ENCODE measurements at regions not wholly inside any gene's neighbourhood (a gene's known extent, or its start where the extent isn't known, plus 50 kb on each side); places are given as distances from the start of the nearest gene placed in this dataset.

DNA sequence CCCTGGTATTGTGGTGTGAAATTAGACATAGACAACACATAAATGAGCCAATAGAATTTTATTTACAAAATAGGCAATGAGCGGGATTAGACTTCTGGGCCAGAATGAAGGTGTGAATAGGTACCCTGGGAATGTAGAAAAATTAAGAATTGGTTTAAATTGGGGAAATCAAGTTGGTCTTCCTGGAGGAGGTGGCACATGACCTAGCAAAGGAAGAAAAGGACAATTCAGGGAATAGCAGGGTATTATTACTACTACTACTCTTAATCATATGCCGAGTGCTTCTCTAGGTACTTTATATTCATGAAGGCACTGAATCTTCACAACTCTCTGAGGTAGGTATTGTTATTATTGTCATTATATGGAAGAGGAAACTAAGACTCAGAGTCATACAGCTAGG is 202.1 kb downstream of the LHFPL1 start:
- TF ChIP-seq, protein P1, sequence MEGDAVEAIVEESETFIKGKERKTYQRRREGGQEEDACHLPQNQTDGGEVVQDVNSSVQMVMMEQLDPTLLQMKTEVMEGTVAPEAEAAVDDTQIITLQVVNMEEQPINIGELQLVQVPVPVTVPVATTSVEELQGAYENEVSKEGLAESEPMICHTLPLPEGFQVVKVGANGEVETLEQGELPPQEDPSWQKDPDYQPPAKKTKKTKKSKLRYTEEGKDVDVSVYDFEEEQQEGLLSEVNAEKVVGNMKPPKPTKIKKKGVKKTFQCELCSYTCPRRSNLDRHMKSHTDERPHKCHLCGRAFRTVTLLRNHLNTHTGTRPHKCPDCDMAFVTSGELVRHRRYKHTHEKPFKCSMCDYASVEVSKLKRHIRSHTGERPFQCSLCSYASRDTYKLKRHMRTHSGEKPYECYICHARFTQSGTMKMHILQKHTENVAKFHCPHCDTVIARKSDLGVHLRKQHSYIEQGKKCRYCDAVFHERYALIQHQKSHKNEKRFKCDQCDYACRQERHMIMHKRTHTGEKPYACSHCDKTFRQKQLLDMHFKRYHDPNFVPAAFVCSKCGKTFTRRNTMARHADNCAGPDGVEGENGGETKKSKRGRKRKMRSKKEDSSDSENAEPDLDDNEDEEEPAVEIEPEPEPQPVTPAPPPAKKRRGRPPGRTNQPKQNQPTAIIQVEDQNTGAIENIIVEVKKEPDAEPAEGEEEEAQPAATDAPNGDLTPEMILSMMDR (conservative IDR thresholded peaks at IDR 0.05): no peak
- TF ChIP-seq EZH2 (IDR thresholded peaks at IDR 0.05; ENCODE audit: low read depth): no peak
